Pancreas (tissue), 10 donors: ENCODE measurements at regions not wholly inside any gene's neighbourhood (a gene's known extent, or its start where the extent isn't known, plus 50 kb on each side); places are given as distances from the start of the nearest gene placed in this dataset.

ENCODE experiments used
- ATAC-seq, 4 donors: fragments of 200-7000 bp; cut with Tn5 transposase; one replicate each; pipeline versions ENCODE4 v1.8.0 to v1.9.1; 2020; ENCODE audit warnings: mild to moderate bottlenecking in 4 of 4, moderate library complexity in 4 of 4
- DNase-seq, 6 donors: peaks; one replicate each; pipeline ENCODE4 v3.0.0-alpha.2; 2020
- FAIRE-seq: peaks from 2 replicates; lab custom pipeline; 2012; peaks lifted over from hg19 to GRCh38; lab: Jason Lieb, UNC
- H3K27ac ChIP-seq, 4 donors: fragments of 200-600 bp; sonication (generic); 1 replicate in 3 of 4; 2 replicates in 1 of 4; pipeline versions ENCODE4 v1.5.0 to v1.8.0; 2020
- H3K27me3 ChIP-seq, 4 donors: fragments of 200-600 bp; one replicate each; pipeline ENCODE4 v1.8.0; 2021
- H3K36me3 ChIP-seq, 3 donors: fragments of 200-600 bp; sonication (generic) in 1 of 3; one replicate each; pipeline versions ENCODE4 v1.5.0 to v1.8.0; 2020 to 2021
- H3K4me1 ChIP-seq, 3 donors: fragments of 200-600 bp; one replicate each; pipeline ENCODE4 v1.8.0; 2021
- H3K4me3 ChIP-seq, 4 donors: fragments of 200-600 bp; sonication (generic) in 2 of 4; one replicate each; pipeline versions ENCODE4 v1.5.0 to v1.8.0; 2020 to 2021
- H3K9me3 ChIP-seq, 4 donors: fragments of 200-600 bp; one replicate each; pipeline ENCODE4 v1.8.0; 2021
- CTCF ChIP-seq, 4 donors: fragments of 200-600 bp; sonication (generic) in 3 of 4; IDR thresholded peaks; one replicate each; pipeline versions ENCODE4 v1.5.0 to v1.8.0; 2021; ENCODE audit warnings: antibody characterized with exemption in 4 of 4
- WGBS, 2 donors: extraction: QIAGEN DNeasy Blood & Tissue Kit; methylation state at CpG; one replicate each; pipeline ENCODE4 v1.1.7; 2013; 5-methylcytosine and 5-hydroxymethylcytosine counted together
- intact Hi-C, 3 donors: fragments of 100-400 bp; cut with DNase I; formaldehyde crosslinking; loops; one replicate each; pipeline versions ENCODE4 v1.11.1 to v1.14.2; 2022
- donor health status: healthy with polysubstance abuse.
- donor health status: DM: no; HTN: no; CAD: no; lungs with moderate emphysema.
- donor health status: DM: no; HTN: no; CAD: no.
- donor health status: control.
- donor health status: control.
- donor health status: Bipolar disorder and iron deficiency.
- donor health status: DM: yes; HTN: yes; CAD: no.
- donor health status: DM: no; HTN: no; CAD: no.
- donor health status: DM: no; HTN: no; CAD: no.
- donor health status: DM: yes; HTN: yes; CAD: no.

- no peak overlapping the region for H3K4me3 ChIP-seq
- H3K4me1 ChIP-seq: no peaks in the 10 kb centered on the region
- FAIRE-seq (no peak), DNase-seq (no peak), ATAC-seq (no peak)
- intact Hi-C loops: no loop called here
- H3K36me3 ChIP-seq: no peaks in the 10 kb centered on the region
- no peaks in the 10 kb centered on the region for H3K9me3 ChIP-seq
- no peak overlapping the region for H3K27ac ChIP-seq
- no peak for TF ChIP-seq CTCF (IDR thresholded peaks at IDR 0.05)
- WGBS, 2 donors: 29 to 35% methylated on average over 3 of the region's 3 CpGs
- no peaks in the 10 kb centered on the region for H3K27me3 ChIP-seq
These were observed 643.2 kb downstream of the KCNT2 start for GRCh38 chr1:195965036-195965435.

GRCh38 chr1:195964516-195964915 is 643.7 kb downstream of the KCNT2 start:
- FAIRE-seq: no peak
- no peaks in the 10 kb centered on the region for H3K27me3 ChIP-seq
- intact Hi-C loops: no loop called here
- no peak for TF ChIP-seq CTCF (IDR thresholded peaks at IDR 0.05)
- H3K9me3 ChIP-seq: no peaks in the 10 kb centered on the region
- ATAC-seq: no peak
- DNase-seq: no peak
- no peak overlapping the region for H3K27ac ChIP-seq
- no peaks in the 10 kb centered on the region for H3K4me1 ChIP-seq
- H3K36me3 ChIP-seq: no peaks in the 10 kb centered on the region
- no peak overlapping the region for H3K4me3 ChIP-seq

- Histone ChIP-seq H3K27ac (no peak overlapping the region), H3K27me3 (no peaks in the 10 kb centered on the region), H3K4me1 (no peaks in the 10 kb centered on the region), H3K36me3 (no peaks in the 10 kb centered on the region), H3K9me3 (no peaks in the 10 kb centered on the region), H3K4me3 (no peak overlapping the region)
- no peak for TF ChIP-seq CTCF (IDR thresholded peaks at IDR 0.05)
- DNase-seq (no peak), FAIRE-seq (no peak), ATAC-seq (no peak)
- intact Hi-C loops: no loop called here
These were observed 646.2 kb downstream of the KCNT2 start for GRCh38 chr1:195962051-195962450.

GRCh38 chr1:195960580-195960979 is 647.7 kb downstream of the KCNT2 start:
- WGBS, 2 donors: 66% methylated on average over 2 of the region's 2 CpGs
- no peaks in the 10 kb centered on the region for H3K4me1 ChIP-seq
- no peaks in the 10 kb centered on the region for H3K27me3 ChIP-seq
- no peak overlapping the region for H3K4me3 ChIP-seq
- H3K9me3 ChIP-seq: no peaks in the 10 kb centered on the region
- ATAC-seq (no peak), FAIRE-seq (no peak), DNase-seq (no peak)
- no peak overlapping the region for H3K27ac ChIP-seq
- TF ChIP-seq CTCF (IDR thresholded peaks at IDR 0.05): no peak
- intact Hi-C loops: no loop called here
- H3K36me3 ChIP-seq: no peaks in the 10 kb centered on the region

GRCh38 chr1:195958131-195958530 is 650.1 kb downstream of the KCNT2 start:
- FAIRE-seq: no peak
- WGBS, 2 donors: 37 to 57% methylated on average over 4 of the region's 4 CpGs
- ATAC-seq: no peak
- H3K9me3 ChIP-seq: no peaks in the 10 kb centered on the region
- H3K36me3 ChIP-seq: no peaks in the 10 kb centered on the region
- H3K27ac ChIP-seq: no peak overlapping the region
- intact Hi-C loops: no loop called here
- H3K27me3 ChIP-seq: no peaks in the 10 kb centered on the region
- DNase-seq: no peak
- no peak overlapping the region for H3K4me3 ChIP-seq
- H3K4me1 ChIP-seq: no peaks in the 10 kb centered on the region
- no peak for TF ChIP-seq CTCF (IDR thresholded peaks at IDR 0.05)
